ENCODE measurements at regions not wholly inside any gene's neighbourhood (a gene's known extent, or its start where the extent isn't known, plus 50 kb on each side); places are given as distances from the start of the nearest gene placed in this dataset.

DNA sequence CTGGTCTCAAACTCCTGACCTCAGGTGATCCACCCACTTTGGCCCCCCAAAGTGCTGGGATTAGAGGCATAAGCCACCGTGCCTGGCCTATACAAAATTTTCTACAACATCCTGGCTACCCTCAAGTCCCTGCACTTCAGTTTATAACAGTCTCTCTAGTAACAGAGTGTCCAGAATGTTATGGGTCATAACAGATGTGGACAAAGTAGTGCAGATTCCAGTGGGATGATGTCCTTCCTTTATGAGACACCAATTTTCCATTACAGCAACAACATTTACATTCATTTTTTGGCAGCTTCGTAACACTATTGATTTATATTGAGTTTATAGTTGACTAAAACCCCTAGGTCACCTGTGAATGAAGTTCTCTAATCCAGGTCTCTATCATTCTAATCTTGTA lies 429.4 kb upstream of the PTBP2 start:
- DNase-seq (ENCODE audit: low spot score): no peak

DNA sequence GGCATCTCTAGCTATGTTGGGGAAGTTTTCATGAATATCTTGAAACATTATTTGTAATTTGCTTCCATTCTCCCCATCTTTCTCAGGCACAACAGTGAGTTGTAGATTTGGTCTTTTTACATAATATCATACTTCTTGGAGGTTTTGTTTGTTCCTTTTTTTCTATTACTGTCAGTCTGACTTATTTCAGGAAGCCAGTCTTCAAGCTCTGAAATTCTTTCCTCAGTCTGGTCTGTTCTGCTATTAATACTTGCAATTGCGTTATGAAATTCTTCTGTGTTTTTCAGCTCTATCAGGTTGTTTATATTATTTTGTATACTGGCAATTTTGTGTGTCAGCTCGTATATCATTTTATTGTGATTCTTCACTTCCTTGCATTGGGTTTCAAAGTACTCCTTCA lies 424.6 kb upstream of the PTBP2 start:
- no peak for DNase-seq (ENCODE audit: low spot score)

DNA sequence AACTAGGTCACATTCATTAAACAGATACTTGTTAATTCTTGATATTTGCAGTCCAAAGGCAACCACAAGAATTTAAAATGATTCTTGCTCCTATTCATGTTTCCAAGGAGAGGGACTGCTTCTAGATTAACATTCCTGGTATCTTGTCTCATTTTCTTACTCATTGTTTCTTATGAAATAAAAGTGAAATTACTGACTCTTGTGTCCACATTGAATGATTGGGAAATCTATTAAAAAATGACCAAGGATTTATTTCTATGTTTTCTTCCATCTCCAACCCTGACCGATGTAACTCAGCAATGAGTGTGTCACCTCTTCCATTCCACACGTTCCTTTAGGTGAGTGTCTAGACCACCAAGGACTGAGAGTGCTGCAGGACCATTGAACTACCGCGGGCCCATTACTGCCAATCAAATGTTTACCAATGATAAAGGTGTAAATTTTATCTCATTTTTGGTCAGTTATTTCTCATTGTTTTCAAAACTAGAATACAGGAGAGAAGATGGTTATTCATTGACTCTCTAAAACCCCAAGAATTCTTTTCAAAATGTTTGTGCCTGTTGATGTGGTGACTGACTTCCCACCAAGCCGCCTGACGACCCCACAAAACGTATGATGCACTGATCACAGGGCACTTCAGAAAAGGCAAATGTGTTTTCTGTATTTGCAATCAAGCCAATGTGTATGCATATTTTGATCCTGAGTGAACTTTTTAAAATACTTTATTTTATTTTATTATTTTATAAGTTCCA lies 414.6 kb upstream of the PTBP2 start:
- DNase-seq (ENCODE audit: low spot score): no peak

DNA sequence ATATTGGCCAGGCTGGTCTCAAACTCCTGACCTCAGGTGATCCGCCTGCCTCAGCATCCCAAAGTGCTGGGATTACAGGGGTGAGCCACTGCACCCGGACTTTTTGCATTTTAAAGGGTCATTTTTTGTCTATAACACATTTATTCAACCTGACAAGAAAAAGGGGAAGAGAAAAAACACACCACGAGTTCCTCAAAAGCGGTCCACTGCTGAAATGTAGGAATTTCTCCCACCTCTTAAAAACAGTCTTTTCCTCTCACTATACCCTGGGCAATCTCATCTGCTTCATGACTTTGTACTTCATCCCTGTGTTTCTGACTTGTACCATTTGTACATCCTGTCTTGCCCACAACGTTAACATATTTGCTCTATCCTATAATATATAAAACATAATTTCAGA lies 413.3 kb upstream of the PTBP2 start:
- no peak for DNase-seq (ENCODE audit: low spot score)

DNA sequence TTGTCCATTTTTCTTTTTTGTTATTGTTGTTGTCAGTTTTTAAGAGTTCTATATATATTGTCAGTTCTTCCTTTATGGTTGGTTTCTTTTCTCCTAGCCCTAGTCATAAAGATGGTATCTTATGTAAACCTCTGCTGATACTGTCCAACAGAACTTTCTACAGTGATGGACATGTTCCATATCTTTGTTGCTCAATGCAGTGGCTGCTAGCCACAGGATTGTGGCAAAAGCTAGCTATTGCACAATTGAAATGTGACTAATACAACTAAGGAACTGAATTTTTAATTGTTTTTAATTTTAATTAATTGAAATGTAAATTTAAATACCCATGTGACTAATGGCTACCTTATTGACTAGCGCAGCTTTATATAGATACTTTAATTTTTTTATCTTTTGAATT lies 411.8 kb upstream of the PTBP2 start:
- peak; percentile 17 for DNase-seq (ENCODE audit: low spot score)

DNA sequence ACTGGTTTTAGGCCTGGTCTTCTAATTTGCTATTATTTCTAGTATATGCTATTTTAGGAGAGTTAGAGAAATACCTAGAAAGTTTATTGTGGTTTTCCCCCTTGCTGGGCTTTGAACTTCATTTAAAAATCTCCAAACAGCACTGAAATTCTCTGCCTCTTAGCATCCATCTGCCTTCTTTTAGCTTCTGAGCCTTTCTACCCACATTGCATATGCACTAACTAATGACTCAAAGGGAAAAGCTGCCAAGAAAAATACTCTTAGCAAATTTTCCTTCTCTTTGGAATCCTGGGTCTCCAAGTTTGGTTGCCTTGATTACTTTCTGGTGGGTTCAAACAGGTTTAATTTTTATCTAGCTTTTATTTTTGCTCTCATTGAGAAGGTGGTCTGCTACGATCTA lies 408.4 kb upstream of the PTBP2 start:
- no peak for DNase-seq (ENCODE audit: low spot score)

DNA sequence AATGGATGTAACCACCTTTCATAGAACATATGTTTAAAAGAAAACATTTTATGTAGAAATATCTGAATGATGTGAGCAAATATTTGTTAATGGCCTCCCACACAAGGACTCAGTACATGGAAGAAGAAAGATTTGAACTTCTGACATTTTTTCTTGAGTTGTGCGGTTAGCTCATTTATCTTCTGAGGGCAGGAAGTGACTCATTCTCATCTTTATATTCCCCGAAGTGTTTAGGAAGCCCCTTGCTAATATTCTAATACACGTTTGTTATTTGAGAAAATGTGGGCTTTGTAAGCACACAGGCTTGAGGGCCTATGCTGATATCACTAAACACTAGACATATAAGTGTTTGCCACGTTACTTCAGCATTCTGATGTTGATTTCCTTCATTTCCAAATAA lies 392.5 kb upstream of the PTBP2 start:
- no peak for DNase-seq (ENCODE audit: low spot score)

DNA sequence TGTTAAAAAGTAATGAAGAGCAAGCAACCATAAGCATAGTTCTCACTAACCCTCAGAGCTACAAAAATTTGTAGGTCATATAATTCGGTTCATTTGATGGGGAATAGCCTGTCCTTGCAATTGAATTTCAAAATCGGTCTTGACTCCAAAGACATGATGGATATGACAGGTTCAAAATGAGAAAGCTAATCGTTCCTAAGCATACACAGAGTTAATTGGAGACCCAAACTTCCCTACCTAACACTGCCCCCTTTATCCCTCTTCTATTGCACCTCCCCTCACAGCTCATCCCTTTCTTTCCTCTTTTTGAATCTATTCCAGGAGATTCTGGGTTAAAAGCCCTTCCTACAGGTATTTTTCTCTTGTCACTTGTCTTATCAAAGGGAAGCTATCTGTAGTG lies 390.0 kb upstream of the PTBP2 start:
- DNase-seq (ENCODE audit: low spot score): no peak

DNA sequence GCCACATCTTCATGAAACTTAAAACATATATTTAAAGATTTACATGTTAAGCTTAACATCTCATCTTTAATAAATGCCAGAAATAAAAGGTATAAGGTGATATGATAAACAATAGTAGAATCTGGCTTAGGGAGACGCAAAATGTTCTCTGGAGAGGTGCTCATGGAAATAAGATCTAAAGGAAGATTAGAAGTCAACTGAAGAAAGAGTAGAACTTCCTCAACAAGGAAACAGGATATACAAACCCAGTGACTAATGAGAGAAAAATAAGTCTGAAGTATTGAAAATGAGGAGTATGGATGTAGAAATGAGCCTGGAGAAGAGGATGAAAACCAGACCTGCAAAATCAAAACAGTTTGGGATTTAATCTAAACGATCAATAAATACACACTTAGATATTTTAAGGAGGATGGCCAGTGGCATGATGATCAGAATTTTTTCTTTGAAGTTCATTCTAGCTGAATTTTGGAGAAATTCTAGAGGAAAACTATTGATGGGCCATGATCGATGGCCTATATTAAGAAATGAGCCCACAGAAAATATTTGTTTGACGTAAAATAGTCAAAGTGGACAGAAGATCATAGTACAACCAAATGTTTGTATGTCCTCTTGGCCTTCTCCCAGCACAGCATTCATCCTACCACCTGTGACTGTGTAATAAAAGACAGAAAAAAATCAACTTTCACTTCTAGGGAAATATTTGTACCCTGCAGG lies 387.9 kb upstream of the PTBP2 start:
- no peak for DNase-seq (ENCODE audit: low spot score)

DNA sequence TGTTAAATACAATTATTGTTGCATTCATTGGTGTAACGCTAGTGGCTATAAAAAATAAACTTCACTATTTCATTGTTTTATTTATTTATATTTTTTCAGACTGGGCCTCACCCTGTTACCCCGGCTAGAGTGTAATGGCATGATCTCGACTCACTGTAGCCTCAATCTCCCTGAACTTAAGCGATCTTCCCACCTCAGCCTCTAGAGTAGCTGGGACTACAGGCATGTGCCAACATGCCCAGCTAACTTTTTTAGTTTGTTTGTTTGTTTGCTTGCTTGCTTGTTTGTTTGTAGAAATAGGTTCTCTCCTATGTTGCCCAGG lies 387.4 kb upstream of the PTBP2 start:
- no peak for DNase-seq (ENCODE audit: low spot score)

DNA sequence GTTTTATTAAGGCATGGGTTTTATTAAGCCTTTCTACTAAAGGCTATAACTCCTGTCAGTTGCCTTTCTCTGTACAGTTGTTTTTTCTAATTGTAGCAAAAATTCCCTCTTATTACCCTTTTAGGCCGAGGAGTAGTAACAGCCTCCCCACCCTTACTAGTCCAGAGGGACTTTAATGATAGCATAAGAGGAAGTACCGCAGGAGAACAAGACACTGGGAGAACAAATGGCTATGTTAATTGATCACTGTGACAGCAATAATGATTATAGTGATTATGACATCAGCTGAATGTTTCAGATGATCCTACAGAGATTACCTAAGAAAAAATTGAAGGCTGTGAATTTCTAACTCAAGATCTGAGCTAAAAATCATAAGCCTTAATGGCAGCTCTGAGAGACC lies 383.0 kb upstream of the PTBP2 start:
- DNase-seq (ENCODE audit: low spot score): no peak

DNA sequence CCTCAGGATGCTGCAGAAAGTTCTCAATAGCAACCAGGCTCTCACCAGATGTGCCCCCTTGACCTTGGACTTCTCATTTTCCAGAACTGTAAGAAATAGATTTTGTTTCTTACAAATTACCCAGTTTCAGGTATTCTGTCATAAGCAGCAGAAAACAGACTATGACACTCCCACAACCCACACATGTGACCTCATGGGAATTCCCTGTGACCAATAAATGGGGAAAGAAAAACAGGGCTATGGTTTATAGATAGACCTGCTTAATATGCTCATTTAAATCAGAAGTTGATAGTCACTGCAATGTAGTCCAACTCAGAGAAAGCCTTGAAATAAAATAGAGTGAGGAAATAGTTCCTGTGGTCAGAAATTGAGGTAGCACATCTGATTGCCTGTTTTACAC lies 380.9 kb upstream of the PTBP2 start:
- no peak for DNase-seq (ENCODE audit: low spot score)

DNA sequence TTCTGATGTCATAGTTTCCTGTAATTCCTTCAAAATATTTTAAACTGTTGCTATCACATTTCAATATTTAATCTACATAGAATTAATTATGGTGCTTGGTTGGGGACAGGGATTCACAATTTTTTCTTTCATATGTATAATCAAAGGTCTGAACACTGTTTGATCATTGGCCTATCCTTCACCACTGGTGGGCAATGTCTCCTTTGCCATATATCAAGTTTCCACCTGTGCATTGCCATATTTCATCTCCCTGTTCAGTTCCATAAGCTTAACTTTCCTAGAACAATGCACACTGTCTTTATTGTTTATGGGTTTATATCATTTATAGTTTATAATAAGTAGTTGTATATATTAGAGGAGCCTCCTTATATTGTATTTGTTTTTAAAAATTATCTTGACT lies 374.9 kb upstream of the PTBP2 start:
- DNase-seq (ENCODE audit: low spot score): no peak

DNA sequence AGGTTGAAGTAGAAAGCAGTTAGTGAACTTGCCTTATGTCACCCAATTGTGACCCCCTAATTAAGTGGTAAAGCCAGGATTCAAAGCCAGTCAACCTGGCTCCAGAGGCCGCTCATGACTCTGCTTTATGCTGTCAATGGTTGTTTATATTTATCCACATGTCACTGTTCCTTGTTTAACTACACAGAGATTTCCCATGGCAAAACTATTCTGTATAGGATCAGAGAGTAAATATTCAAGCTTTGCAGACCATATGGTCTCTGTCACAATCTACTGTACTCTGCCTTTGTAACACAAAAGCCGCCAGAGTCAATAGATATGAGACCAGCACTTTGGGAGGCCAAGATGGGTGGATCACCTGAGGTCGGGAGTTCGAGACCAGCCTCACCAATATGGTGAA lies 371.7 kb upstream of the PTBP2 start:
- no peak for DNase-seq (ENCODE audit: low spot score)

DNA sequence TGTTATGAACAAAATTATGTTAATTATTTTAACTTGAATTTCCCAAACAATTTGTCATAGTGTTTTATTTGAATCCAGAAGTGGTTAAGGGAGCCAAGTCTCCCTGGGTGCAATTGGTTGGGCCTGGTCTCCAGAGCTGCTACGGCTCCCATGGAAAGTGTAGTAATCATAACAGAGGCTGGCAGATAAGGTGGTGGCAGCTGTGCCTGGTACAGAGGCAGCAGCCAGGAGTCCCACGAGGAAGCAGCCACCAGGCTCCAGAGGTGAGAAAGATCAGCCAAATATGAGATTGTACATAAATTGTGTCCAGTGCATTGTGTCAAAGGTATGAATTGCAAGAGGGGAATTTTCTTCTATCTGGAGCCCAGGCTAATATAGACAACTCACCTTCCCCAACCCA lies 368.9 kb upstream of the PTBP2 start:
- no peak for DNase-seq (ENCODE audit: low spot score)

DNA sequence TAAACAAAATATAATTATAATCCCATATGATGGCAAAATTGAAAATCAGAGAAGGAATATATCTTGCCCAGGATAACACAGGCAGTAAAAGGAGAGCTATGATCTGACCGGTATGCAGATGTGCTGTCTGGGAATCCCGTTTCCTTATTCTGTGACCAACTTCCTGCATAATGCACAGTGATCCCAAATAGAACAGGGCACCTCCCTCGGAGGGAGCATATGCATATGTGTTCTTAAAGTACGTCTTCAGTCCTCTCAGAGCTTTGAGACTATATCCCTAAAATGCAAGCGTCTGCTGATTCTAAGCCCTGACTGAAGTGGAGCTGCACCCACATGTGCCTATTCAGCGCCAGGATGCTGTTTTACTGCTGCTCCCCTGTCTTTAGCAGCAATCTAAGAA lies 366.1 kb upstream of the PTBP2 start:
- DNase-seq (ENCODE audit: low spot score): no peak

DNA sequence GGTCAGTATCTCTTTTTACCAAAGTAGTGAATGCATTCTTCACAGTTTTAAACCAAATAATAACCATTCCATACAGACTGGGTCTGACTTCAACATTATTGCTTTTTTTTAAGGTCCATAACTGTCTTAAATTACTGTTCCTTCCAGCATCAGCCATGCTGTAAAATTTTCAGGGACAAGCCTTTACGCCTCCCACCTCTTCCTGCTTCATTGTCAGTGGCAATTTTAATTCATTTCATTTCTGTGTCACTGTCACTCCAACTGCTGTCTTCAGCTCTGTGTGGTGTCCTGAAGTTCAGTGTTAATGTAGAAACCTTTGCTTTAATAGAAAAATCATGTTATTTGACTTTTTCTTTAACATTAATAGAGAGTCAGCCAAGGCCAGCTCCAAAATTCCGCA lies 365.6 kb upstream of the PTBP2 start:
- no peak for DNase-seq (ENCODE audit: low spot score)

DNA sequence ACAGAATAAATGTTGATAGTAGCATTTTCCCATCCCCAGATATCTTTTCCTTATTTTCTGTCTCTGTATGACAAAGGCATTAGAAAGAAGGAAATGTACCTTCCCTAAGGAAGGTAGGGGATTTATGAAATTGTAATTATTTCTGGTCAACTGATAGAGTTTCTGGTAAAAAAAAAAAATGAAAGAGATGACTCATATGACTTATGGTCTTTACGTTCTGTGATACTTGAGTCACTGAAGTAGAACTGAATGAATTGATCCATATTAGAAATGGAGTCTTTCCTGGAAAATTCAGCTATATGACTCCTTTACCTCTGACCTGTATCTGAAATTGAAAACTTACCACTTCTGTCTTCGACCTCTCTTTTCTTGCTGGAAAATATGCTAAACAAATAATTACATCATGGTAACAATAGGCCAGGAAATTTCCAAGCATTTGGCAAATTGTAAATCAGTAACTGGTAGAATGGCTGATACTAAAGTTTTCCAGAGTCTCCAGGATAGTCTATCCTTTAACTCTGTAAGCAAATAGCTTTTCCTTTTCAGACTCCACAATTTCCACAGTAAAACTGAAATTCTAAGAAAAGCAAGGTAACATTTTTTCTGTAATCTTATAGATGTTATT lies 364.3 kb upstream of the PTBP2 start:
- peak; percentile 7 for DNase-seq (ENCODE audit: low spot score)

DNA sequence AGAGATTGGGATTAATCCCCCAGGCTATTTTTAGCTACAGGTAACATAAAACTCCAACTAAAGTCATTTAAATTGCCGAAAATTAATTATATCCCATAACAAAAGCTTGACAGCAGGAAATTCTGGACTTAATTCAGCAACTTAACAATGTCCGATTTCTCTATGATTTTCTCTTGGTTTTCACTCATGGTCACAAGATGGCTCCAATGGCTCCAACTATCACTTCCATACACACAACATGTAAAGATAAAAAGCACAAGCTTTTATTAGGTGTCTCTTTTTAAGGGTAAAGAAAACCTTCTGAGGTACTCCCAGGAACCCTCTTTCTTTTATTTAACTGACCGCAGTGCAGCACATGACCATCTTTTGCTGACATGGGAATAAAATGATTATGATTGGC lies 363.5 kb upstream of the PTBP2 start:
- no peak for DNase-seq (ENCODE audit: low spot score)

DNA sequence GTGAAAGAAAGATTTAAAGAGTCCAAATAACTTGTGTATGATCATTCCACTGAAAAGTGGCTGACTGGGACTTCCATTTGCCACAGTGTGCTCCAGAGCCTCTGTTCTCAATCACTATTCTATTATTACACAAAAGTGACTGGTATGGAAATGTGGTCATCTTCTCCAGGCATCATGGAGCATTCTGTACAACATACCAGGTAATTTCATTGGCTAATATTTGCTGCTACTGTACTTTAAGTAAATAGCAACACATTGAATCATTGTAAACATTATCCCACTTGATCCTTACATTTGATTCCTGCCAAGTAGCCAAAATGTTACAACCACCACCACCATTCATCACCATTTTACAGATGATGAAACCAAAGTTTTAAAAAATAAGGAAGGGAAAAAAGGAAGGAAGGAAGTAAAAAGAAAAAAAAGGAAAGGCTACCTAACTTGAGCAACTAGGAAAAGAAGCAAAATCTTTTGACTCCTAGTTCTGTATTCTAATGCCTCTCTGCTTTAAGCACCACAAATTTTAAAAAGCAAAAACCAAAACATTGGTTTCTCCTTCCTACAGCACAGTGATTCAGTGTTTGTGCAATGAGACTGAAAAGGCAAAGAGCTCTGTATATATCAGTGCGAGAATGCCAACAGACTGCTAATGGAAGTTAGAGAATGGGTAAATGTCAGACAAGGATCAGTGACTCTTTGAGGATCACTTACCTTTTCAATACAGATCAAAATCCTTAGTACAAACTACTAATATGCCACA lies 361.4 kb upstream of the PTBP2 start:
- no peak for DNase-seq (ENCODE audit: low spot score)

DNA sequence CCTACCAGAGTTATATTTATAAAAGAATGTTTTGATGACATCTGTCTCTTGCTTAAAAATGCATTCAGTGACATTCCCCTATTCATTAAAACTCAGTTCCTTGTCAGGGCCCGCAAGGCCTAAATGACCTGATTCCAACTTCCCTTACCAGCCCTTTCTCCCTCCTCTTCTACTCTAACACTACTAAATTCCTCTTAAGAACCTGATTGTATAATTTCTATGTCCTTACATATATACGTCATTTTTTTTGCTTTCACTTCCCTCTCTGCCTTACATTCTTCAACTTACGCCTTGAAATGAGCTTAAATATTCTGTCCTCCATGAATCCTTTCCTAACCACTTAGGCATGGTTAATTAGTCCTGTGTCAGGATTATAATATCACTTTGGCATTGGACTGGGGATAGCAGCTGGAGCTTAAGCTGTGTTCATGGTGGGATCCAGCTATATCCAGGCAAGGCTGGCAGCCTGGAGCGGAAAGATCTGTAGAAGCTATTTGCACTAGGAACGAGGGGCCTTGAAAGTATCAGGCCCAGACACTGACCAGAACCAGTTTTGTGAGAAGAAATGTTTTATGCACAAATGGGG lies 360.2 kb upstream of the PTBP2 start:
- no peak for DNase-seq (ENCODE audit: low spot score)

DNA sequence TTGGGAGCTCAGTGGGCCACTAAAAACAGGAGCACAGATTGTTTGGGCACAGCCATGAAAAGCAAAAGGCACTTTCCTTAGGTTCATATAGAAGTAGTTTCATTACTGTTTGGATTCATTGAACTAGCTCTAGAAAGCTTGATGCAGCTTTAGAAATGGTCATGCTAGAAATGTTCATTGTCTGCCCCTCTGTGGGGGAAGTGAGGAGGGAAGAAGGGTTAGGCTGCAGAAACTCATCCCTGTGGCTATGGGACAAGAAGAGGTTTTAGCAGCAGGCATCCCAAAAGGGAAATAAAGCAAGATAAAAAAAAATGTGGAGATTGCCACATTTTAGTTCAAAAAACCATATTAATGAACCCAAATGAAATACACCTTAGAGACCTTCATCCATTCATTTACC lies 359.6 kb upstream of the PTBP2 start:
- DNase-seq (ENCODE audit: low spot score): no peak

DNA sequence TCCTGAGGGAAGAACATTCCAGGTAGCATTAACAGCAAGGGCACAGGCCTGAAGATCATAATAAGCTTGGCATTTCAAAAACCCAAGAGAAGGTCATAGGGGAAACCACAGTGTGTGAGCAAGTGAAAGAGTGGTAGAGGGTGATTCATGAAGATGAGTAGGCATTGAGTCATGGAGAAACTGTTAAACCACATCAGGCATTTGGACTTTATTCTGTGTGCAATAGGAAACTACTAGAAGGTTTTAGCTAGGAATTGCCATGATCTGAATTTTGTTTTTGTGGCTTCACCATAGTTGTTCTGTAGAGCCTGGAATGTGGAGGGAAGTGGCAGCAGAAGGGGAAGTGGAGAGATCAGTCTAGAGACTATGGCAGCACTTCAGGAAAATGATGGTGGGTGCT lies 359.0 kb upstream of the PTBP2 start:
- no peak for DNase-seq (ENCODE audit: low spot score)
